ENCODE measurements at regions not wholly inside any gene's neighbourhood (a gene's known extent, or its start where the extent isn't known, plus 50 kb on each side); places are given as distances from the start of the nearest gene placed in this dataset.

DNA sequence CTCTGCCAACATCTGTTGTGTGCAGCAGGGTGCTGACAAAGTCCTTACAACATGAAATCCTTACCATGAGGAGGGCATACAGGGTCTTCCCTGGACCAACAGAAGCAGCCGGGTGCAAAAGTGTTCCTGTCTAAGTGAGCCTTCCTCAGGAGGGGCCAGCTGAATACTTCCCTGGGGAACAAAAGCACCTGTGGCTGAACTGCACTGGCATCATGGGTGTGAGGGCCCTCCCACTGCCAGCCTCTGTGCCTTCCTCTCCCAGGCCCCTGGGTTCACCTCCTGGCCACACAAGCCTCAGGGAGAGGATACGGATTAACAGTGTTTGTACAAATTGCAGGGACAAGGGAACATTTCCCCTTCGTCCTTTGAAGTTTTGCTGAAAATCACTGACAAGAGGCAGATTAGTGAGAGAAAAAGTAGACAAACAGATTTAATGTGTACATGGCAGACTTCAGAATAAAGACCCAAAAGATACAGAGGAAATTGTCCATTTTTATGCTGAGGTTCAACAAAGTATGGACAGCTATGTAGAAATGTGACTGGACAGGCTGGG is 91.0 kb upstream of the PPM1J start:
- H3K4me1 Mint-ChIP-seq = peaks cover 0 to 6% of the 10 kb centered on the region in 2 donors
- no peak for ATAC-seq
- Histone ChIP-seq H3K27ac (ENCODE audit: low read length) (no peak overlapping the region), H3K36me3 (ENCODE audit: control insufficient read depth, insufficient read depth, low read length) (no peaks in the 10 kb centered on the region), H3K9me3 (ENCODE audit: control insufficient read depth, insufficient read depth, low read length) (no peaks in the 10 kb centered on the region), H3K4me3 (ENCODE audit: low read length) (no peak overlapping the region), H3K27me3 (ENCODE audit: control insufficient read depth, insufficient read depth, low read length) (peaks cover 2% of the 10 kb centered on the region), H3K4me1 (ENCODE audit: control insufficient read depth, insufficient read depth, low read length) (no peaks in the 10 kb centered on the region)
- TF ChIP-seq, protein P1, sequence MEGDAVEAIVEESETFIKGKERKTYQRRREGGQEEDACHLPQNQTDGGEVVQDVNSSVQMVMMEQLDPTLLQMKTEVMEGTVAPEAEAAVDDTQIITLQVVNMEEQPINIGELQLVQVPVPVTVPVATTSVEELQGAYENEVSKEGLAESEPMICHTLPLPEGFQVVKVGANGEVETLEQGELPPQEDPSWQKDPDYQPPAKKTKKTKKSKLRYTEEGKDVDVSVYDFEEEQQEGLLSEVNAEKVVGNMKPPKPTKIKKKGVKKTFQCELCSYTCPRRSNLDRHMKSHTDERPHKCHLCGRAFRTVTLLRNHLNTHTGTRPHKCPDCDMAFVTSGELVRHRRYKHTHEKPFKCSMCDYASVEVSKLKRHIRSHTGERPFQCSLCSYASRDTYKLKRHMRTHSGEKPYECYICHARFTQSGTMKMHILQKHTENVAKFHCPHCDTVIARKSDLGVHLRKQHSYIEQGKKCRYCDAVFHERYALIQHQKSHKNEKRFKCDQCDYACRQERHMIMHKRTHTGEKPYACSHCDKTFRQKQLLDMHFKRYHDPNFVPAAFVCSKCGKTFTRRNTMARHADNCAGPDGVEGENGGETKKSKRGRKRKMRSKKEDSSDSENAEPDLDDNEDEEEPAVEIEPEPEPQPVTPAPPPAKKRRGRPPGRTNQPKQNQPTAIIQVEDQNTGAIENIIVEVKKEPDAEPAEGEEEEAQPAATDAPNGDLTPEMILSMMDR (IDR thresholded peaks at IDR 0.05) = no peak
- H3K9me3 Mint-ChIP-seq = no peaks in the 10 kb centered on the region
- intact Hi-C loops (cut with micrococcal nuclease) = loop anchor here (5.0 to 10.0 kb wide), 4 partner anchors 236 to 871 kb away; partner anchors contain the start of genes CTTNBP2NL and WNT2B
- no peaks in the 10 kb centered on the region for H3K36me3 Mint-ChIP-seq
- no peak for DNase-seq
- 93% methylated on average over 3 of the region's 3 CpGs for WGBS (ENCODE audit: insufficient coverage)
- H3K27ac Mint-ChIP-seq = no peak overlapping the region
- peaks cover 7 to 24% of the 10 kb centered on the region in 2 donors for H3K27me3 Mint-ChIP-seq (ENCODE audit: low read depth in 2 of 2)
- H3K4me3 Mint-ChIP-seq = no peak overlapping the region

DNA sequence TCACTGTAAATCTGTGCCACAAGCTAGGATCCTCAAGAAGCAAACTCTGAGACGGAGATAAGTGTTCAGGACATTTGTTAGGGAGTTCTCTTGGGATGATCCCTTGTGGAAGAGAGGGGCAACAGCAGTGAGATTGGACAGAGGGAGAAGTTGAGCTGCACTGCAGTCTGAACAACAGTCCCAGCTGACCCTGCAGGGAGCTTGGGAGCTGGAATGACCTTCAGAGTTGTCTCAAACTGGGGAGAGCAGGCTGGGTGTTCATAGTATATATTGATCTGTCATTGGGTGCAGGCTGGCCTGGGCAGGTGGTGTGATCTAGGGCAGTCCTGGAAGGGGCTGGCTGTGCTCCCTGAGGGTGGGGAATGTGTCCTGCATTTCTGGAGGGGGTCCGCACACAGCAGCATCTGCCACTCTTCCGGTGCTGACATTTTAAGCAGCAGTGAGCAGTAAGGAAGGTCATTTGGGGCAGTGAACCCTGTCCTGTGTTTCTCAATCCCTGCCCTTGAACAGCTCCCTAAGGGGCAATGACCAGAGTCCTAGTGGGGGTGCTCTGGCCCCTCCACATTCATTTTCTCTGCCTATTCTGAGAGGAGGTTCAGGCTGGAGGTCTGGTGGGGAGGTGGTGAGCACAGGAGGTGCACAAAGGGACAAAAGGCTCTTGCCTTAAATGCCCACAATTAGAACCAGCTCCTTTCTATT is 90.2 kb upstream of the PPM1J start:
- Histone ChIP-seq H3K27ac (ENCODE audit: low read length) (no peak overlapping the region), H3K9me3 (ENCODE audit: control insufficient read depth, insufficient read depth, low read length) (no peaks in the 10 kb centered on the region), H3K4me3 (ENCODE audit: low read length) (no peak overlapping the region), H3K27me3 (ENCODE audit: control insufficient read depth, insufficient read depth, low read length) (peaks cover 2% of the 10 kb centered on the region), H3K36me3 (ENCODE audit: control insufficient read depth, insufficient read depth, low read length) (no peaks in the 10 kb centered on the region), H3K4me1 (ENCODE audit: control insufficient read depth, insufficient read depth, low read length) (no peaks in the 10 kb centered on the region)
- TF ChIP-seq, protein P1 (IDR thresholded peaks at IDR 0.05) = no peak
- 92% methylated on average over 3 of the region's 3 CpGs for WGBS (ENCODE audit: insufficient coverage)
- no peak for ATAC-seq
- intact Hi-C loops (cut with micrococcal nuclease) = loop anchor here (5.0 to 10.0 kb wide), 4 partner anchors 237 to 872 kb away; partner anchors contain the start of genes CTTNBP2NL and WNT2B
- Mint-ChIP-seq H3K27ac (no peak overlapping the region), H3K4me3 (no peak overlapping the region), H3K4me1 (peaks cover 0 to 6% of the 10 kb centered on the region in 2 donors), H3K36me3 (no peaks in the 10 kb centered on the region), H3K9me3 (no peaks in the 10 kb centered on the region), H3K27me3 (ENCODE audit: low read depth in 2 of 2) (peaks cover 4 to 16% of the 10 kb centered on the region in 2 donors)
- no peak for DNase-seq

DNA sequence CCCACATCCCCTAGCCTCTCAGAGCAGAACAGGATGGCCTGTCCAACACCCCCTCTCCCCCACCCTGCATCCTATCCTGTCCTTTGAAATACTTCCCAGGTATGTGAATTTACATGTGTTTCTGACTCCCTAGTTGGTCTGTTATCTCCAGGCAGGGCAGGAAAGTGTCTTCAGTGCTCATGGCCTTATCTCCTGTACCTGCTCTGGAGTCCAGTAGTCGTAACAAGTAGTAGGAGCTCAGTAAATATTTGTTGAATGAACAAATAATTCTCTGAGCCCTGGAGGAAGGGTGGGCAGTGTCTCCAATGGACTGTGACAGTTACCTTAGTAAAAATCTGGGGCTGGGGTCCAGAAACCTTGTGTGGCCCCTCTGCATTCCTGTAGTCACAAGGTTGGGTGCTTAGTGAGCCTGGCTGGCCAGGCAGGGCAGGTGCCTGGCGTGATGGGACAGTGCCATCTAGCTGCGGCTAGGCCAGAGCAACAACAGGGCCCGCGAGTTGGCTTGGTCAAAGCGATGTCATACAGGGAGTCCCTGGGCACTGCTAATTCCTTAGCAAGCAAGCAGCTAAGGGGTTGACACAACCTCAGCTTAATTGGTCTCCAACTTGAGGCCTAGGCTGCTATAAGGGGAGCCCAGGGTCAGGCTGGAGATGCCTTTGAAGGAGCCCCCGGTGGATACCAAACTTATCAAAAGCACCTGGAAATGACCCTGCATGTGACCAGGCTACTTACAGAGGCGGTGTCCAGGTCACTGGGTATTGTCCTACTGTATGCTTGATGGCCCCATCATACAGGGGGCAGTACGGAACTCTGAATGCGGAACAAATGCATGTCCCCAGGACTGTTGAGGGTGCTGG is 89.0 kb upstream of the PPM1J start:
- Histone ChIP-seq H3K27me3 (ENCODE audit: control insufficient read depth, insufficient read depth, low read length) (peaks cover 2% of the 10 kb centered on the region), H3K27ac (ENCODE audit: low read length) (no peak overlapping the region), H3K9me3 (ENCODE audit: control insufficient read depth, insufficient read depth, low read length) (no peaks in the 10 kb centered on the region), H3K4me3 (ENCODE audit: low read length) (no peak overlapping the region), H3K36me3 (ENCODE audit: control insufficient read depth, insufficient read depth, low read length) (no peaks in the 10 kb centered on the region), H3K4me1 (ENCODE audit: control insufficient read depth, insufficient read depth, low read length) (no peaks in the 10 kb centered on the region)
- Mint-ChIP-seq H3K4me1 (peaks cover 0 to 3% of the 10 kb centered on the region in 2 donors), H3K4me3 (no peak overlapping the region), H3K27me3 (ENCODE audit: low read depth in 2 of 2) (peaks cover 0 to 13% of the 10 kb centered on the region in 2 donors), H3K36me3 (no peaks in the 10 kb centered on the region), H3K9me3 (no peaks in the 10 kb centered on the region), H3K27ac (no peak overlapping the region)
- intact Hi-C loops (cut with micrococcal nuclease) = loop anchor here (1.0 to 10.0 kb wide), 3 partner anchors 88 to 409 kb away; partner anchors contain the start of genes CTTNBP2NL and WNT2B
- ATAC-seq = peak; percentile 58 to 92 (median 89)
- peak; percentile 45 to 62 for DNase-seq
- 47% methylated on average over 10 of the region's 10 CpGs for WGBS (ENCODE audit: insufficient coverage)
- TF ChIP-seq, protein P1 (IDR thresholded peaks at IDR 0.05) = peak; percentile 58

Measured in natural killer cell (primary cell).